Sigmoid colon (tissue), 4 donors: ENCODE measurements at regions not wholly inside any gene's neighbourhood (a gene's known extent, or its start where the extent isn't known, plus 50 kb on each side); places are given as distances from the start of the nearest gene placed in this dataset.

Experiments
- EP300 ChIP-seq, 4 donors: sonication (generic); formaldehyde crosslinking; IDR thresholded peaks; one replicate each; pipeline ENCODE4 v1.6.1; 2017; ENCODE audit warnings: antibody characterized with exemption in 4 of 4
- POLR2A ChIP-seq, 2 donors: fragments of 450-650 bp; IDR thresholded peaks; one replicate each; pipeline ENCODE4 v1.6.1; 2016; ENCODE audit warnings: antibody characterized with exemption in 2 of 2, mild to moderate bottlenecking in 2 of 2, moderate library complexity in 2 of 2
- POLR2AphosphoS5 ChIP-seq, 4 donors: sonication (generic); formaldehyde crosslinking; IDR thresholded peaks; one replicate each; pipeline ENCODE4 v1.6.1; 2017; ENCODE audit warnings: antibody characterized with exemption in 4 of 4
- TF ChIP-seq, protein P1 (sequence below), 4 experiments: fragments of 450-650 bp in 3 of 4; fragments of 200-600 bp in 1 of 4; IDR thresholded peaks; one replicate each; pipeline ENCODE4 v1.5.1; 2016 to 2019; ENCODE audit warnings: antibody characterized with exemption in 4 of 4, mild to moderate bottlenecking in 3 of 4, moderate library complexity in 2 of 4

DNA sequence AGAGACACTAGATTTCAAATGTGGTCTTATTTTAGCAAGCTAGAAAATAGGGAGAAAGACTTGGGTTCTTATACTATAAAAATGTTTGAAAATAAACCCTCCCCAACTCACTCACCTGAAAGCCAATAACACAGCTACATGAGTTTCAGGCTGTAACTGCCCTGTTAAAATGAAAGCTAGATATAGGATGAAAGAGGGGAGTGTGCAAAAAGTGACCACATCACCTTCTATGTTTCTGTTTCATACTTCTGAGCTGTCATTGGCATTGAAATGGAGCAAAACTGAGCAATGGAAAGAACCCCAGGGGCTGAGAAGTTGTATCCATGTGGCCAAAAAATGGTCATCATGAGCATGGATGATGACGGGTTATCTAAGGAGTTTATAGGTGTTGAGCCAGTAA, 148.1 kb upstream of the TENT5A start:
- no peak for TF ChIP-seq EP300 (IDR thresholded peaks at IDR 0.05)
- TF ChIP-seq, protein P1, sequence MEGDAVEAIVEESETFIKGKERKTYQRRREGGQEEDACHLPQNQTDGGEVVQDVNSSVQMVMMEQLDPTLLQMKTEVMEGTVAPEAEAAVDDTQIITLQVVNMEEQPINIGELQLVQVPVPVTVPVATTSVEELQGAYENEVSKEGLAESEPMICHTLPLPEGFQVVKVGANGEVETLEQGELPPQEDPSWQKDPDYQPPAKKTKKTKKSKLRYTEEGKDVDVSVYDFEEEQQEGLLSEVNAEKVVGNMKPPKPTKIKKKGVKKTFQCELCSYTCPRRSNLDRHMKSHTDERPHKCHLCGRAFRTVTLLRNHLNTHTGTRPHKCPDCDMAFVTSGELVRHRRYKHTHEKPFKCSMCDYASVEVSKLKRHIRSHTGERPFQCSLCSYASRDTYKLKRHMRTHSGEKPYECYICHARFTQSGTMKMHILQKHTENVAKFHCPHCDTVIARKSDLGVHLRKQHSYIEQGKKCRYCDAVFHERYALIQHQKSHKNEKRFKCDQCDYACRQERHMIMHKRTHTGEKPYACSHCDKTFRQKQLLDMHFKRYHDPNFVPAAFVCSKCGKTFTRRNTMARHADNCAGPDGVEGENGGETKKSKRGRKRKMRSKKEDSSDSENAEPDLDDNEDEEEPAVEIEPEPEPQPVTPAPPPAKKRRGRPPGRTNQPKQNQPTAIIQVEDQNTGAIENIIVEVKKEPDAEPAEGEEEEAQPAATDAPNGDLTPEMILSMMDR (IDR thresholded peaks at IDR 0.05): no peak
- TF ChIP-seq POLR2AphosphoS5 (IDR thresholded peaks at IDR 0.05): no peak
- no peak for TF ChIP-seq POLR2A (IDR thresholded peaks at IDR 0.05)
